Ovary (tissue), 3 donors: ENCODE measurements at regions not wholly inside any gene's neighbourhood (a gene's known extent, or its start where the extent isn't known, plus 50 kb on each side); places are given as distances from the start of the nearest gene placed in this dataset.
A peak's percentile ranks its signal among the peaks of the same experiment; 100 is the strongest.

Experiments
- POLR2A ChIP-seq: fragments of 450-650 bp; IDR thresholded peaks from one replicate; pipeline ENCODE4 v1.6.1; 2017; ENCODE audit warnings: antibody characterized with exemption, mild to moderate bottlenecking, moderate library complexity
- TF ChIP-seq, protein P1 (sequence below), 3 donors: fragments of 450-650 bp in 2 of 3; fragments of 200-600 bp in 1 of 3; IDR thresholded peaks; one replicate each; pipeline versions ENCODE4 v1.5.1 to v1.8.0; 2016 to 2022; ENCODE audit warnings: antibody characterized with exemption in 3 of 3, mild to moderate bottlenecking in 1 of 3
- donor health status: DM: no; HTN: no; CAD: no.

DNA sequence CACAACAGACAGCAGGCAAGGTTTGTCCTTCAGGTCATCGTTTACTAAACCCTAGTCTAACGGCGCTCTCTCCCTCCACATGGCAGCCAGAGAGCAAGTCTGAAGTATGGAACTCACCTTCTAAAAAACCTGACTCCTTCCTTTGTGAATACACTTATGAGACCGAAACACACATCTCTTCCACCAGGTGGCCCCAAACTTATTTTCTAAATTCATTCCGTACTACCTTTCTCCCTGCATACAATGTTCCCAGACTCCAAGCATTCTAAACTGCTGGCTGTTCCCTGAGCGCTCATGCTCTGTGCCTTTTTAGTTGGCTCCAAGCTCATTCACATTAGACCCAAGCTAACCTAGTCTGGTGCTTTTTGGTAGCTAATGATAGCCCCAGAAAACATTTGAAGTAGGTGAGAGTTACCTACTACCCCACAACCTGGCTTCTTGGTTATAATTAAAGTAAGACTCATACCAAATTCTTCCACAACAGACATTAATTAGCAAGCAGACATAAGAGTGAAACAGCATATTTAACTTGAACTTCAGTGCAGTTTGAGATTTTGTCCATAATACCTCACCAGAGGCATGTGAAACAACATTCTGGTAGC is 67.6 kb upstream of the DCLK2 start:
- TF ChIP-seq, protein P1, sequence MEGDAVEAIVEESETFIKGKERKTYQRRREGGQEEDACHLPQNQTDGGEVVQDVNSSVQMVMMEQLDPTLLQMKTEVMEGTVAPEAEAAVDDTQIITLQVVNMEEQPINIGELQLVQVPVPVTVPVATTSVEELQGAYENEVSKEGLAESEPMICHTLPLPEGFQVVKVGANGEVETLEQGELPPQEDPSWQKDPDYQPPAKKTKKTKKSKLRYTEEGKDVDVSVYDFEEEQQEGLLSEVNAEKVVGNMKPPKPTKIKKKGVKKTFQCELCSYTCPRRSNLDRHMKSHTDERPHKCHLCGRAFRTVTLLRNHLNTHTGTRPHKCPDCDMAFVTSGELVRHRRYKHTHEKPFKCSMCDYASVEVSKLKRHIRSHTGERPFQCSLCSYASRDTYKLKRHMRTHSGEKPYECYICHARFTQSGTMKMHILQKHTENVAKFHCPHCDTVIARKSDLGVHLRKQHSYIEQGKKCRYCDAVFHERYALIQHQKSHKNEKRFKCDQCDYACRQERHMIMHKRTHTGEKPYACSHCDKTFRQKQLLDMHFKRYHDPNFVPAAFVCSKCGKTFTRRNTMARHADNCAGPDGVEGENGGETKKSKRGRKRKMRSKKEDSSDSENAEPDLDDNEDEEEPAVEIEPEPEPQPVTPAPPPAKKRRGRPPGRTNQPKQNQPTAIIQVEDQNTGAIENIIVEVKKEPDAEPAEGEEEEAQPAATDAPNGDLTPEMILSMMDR (IDR thresholded peaks at IDR 0.05) = peak in 2 of 3 donors; percentile 40 to 42
- no peak for TF ChIP-seq POLR2A
